MM.1S (cell line): ENCODE measurements at regions not wholly inside any gene's neighbourhood (a gene's known extent, or its start where the extent isn't known, plus 50 kb on each side); places are given as distances from the start of the nearest gene placed in this dataset.

ENCODE experiments used
- DNase-seq: peaks from one replicate; pipeline ENCODE4 v3.0.0-alpha.2; 2015
- H2AFZ ChIP-seq: fragments of 300-600 bp; sonication (generic); 2 replicates; pipeline ENCODE4 v1.6.0; 2016; ENCODE audit warnings: antibody characterized with exemption, low read length
- H3F3A ChIP-seq: fragments of 300-600 bp; sonication (generic); 2 replicates; pipeline ENCODE4 v1.6.1; 2016; ENCODE audit warnings: mild to moderate bottlenecking, antibody characterized with exemption, low read length, moderate library complexity, mixed read lengths; ENCODE audit not compliant: insufficient read depth
- H3K27ac ChIP-seq: fragments of 300-600 bp; sonication (generic); 2 replicates; pipeline ENCODE4 v1.5.1; 2016; ENCODE audit warnings: mild to moderate bottlenecking, low read length
- H3K27me3 ChIP-seq: fragments of 300-600 bp; sonication (generic); replicated peaks from 2 replicates; pipeline ENCODE4 v1.6.0; 2016; ENCODE audit warnings: low read length; ENCODE audit not compliant: insufficient read depth
- H3K36me3 ChIP-seq: fragments of 300-600 bp; sonication (generic); replicated peaks from 2 replicates; pipeline ENCODE4 v1.6.1; 2016; ENCODE audit warnings: mild to moderate bottlenecking, low read length, mixed read lengths; ENCODE audit not compliant: insufficient read depth
- H3K4me1 ChIP-seq: fragments of 300-600 bp; sonication (generic); 2 replicates; pipeline ENCODE4 v1.6.1; 2016; ENCODE audit warnings: low read length, mixed read lengths
- H3K4me2 ChIP-seq: fragments of 300-600 bp; sonication (generic); 2 replicates; pipeline ENCODE4 v1.6.0; 2016; ENCODE audit warnings: low read depth, low read length
- H3K4me3 ChIP-seq: fragments of 300-600 bp; sonication (generic); 2 replicates; pipeline ENCODE4 v1.5.1; 2016; ENCODE audit warnings: low read length, mixed read lengths
- H3K79me2 ChIP-seq: fragments of 300-600 bp; sonication (generic); 2 replicates; pipeline ENCODE4 v1.6.1; 2016; ENCODE audit warnings: mixed run types, low read length, mixed read lengths
- H3K9ac ChIP-seq: fragments of 300-600 bp; sonication (generic); 2 replicates; pipeline ENCODE4 v1.6.1; 2016; ENCODE audit warnings: low read length, mixed read lengths
- H3K9me2 ChIP-seq: fragments of 300-600 bp; sonication (generic); replicated peaks from 2 replicates; pipeline ENCODE4 v1.6.1; 2016; ENCODE audit warnings: mild to moderate bottlenecking, low read length, mixed read lengths; ENCODE audit not compliant: insufficient read depth
- H3K9me3 ChIP-seq: fragments of 300-600 bp; sonication (generic); replicated peaks from 2 replicates; pipeline ENCODE4 v1.6.1; 2016; ENCODE audit warnings: mild to moderate bottlenecking, low read length, mixed read lengths; ENCODE audit not compliant: insufficient read depth
- H4K20me1 ChIP-seq: fragments of 300-600 bp; sonication (generic); 2 replicates; pipeline ENCODE4 v1.6.1; 2016; ENCODE audit warnings: mild to moderate bottlenecking, low read length, moderate library complexity, mixed read lengths; ENCODE audit not compliant: insufficient read depth
- EZH2 ChIP-seq: fragments of 300-600 bp; sonication (generic); optimal IDR thresholded peaks from 2 replicates; pipeline ENCODE3; 2017; ENCODE audit warnings: low read depth, mild to moderate bottlenecking, antibody characterized with exemption, low read length, mixed read lengths
- EZH2phosphoT487 ChIP-seq: fragments of 300-600 bp; sonication (generic); IDR thresholded peaks from 2 replicates; pipeline ENCODE4 v1.6.1; 2018; ENCODE audit warnings: antibody characterized with exemption, low read length
- TF ChIP-seq, protein P1 (sequence below): fragments of 300-600 bp; sonication (generic); IDR thresholded peaks from 2 replicates; pipeline ENCODE4 v1.5.1; 2016; ENCODE audit warnings: antibody characterized with exemption, low read length, mixed read lengths

- H3F3A ChIP-seq = no peaks in the 10 kb centered on the region
- DNase-seq = no peak
- no peak overlapping the region for H3K4me2 ChIP-seq
- no peaks in the 10 kb centered on the region for H3K27me3 ChIP-seq
- no peaks in the 10 kb centered on the region for H3K79me2 ChIP-seq
- H4K20me1 ChIP-seq = no peaks in the 10 kb centered on the region
- H3K4me3 ChIP-seq = no peak overlapping the region
- H3K4me1 ChIP-seq = no peaks in the 10 kb centered on the region
- no peaks in the 10 kb centered on the region for H3K9me2 ChIP-seq
- no peak overlapping the region for H2AFZ ChIP-seq
- no peak overlapping the region for H3K27ac ChIP-seq
- H3K9ac ChIP-seq = no peak overlapping the region
- no peaks in the 10 kb centered on the region for H3K36me3 ChIP-seq
- no peaks in the 10 kb centered on the region for H3K9me3 ChIP-seq
- TF ChIP-seq, protein P1, sequence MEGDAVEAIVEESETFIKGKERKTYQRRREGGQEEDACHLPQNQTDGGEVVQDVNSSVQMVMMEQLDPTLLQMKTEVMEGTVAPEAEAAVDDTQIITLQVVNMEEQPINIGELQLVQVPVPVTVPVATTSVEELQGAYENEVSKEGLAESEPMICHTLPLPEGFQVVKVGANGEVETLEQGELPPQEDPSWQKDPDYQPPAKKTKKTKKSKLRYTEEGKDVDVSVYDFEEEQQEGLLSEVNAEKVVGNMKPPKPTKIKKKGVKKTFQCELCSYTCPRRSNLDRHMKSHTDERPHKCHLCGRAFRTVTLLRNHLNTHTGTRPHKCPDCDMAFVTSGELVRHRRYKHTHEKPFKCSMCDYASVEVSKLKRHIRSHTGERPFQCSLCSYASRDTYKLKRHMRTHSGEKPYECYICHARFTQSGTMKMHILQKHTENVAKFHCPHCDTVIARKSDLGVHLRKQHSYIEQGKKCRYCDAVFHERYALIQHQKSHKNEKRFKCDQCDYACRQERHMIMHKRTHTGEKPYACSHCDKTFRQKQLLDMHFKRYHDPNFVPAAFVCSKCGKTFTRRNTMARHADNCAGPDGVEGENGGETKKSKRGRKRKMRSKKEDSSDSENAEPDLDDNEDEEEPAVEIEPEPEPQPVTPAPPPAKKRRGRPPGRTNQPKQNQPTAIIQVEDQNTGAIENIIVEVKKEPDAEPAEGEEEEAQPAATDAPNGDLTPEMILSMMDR = no peak
- no peak for TF ChIP-seq EZH2phosphoT487
- no peak for TF ChIP-seq EZH2
Measured at GRCh38 chr13:26978081-26978860, 193.3 kb downstream of the USP12 start.

GRCh38 chr13:26977541-26977940 lies 194.1 kb downstream of the USP12 start:
- H3K4me1 ChIP-seq = no peaks in the 10 kb centered on the region
- TF ChIP-seq, protein P1 = no peak
- no peak for TF ChIP-seq EZH2
- no peak for TF ChIP-seq EZH2phosphoT487
- H3K9ac ChIP-seq = no peak overlapping the region

GRCh38 chr13:26976313-26976712 lies 195.3 kb downstream of the USP12 start:
- no peaks in the 10 kb centered on the region for H3K79me2 ChIP-seq
- DNase-seq = no peak
- no peak overlapping the region for H3K4me3 ChIP-seq
- no peaks in the 10 kb centered on the region for H3K36me3 ChIP-seq
- H3K27ac ChIP-seq = no peak overlapping the region
- no peaks in the 10 kb centered on the region for H3F3A ChIP-seq
- H4K20me1 ChIP-seq = no peaks in the 10 kb centered on the region
- no peak overlapping the region for H3K9ac ChIP-seq
- H3K4me2 ChIP-seq = no peak overlapping the region
- H3K9me3 ChIP-seq = no peaks in the 10 kb centered on the region
- no peaks in the 10 kb centered on the region for H3K9me2 ChIP-seq
- TF ChIP-seq EZH2phosphoT487 = no peak
- TF ChIP-seq EZH2 = no peak
- TF ChIP-seq, protein P1 = no peak
- no peak overlapping the region for H2AFZ ChIP-seq
- H3K4me1 ChIP-seq = no peaks in the 10 kb centered on the region
- no peaks in the 10 kb centered on the region for H3K27me3 ChIP-seq

More at GRCh38 chr13:26977541-26977940, 194.1 kb downstream of the USP12 start:
- H3F3A ChIP-seq = no peaks in the 10 kb centered on the region
- H3K9me2 ChIP-seq = no peaks in the 10 kb centered on the region
- H3K36me3 ChIP-seq = no peaks in the 10 kb centered on the region
- H3K4me3 ChIP-seq = no peak overlapping the region
- H2AFZ ChIP-seq = no peak overlapping the region
- H3K9me3 ChIP-seq = no peaks in the 10 kb centered on the region
- no peaks in the 10 kb centered on the region for H3K79me2 ChIP-seq
- no peak overlapping the region for H3K4me2 ChIP-seq
- H3K27ac ChIP-seq = no peak overlapping the region
- H4K20me1 ChIP-seq = no peaks in the 10 kb centered on the region
- H3K27me3 ChIP-seq = no peaks in the 10 kb centered on the region
- no peak for DNase-seq
